ENCODE measurements at regions not wholly inside any gene's neighbourhood (a gene's known extent, or its start where the extent isn't known, plus 50 kb on each side); places are given as distances from the start of the nearest gene placed in this dataset.

GRCh38 chr12:125284087-125284486 lies 218.9 kb downstream of the AACS start:
- H3K4me3 ChIP-seq (ENCODE audit: low read length in 2 of 2): no peak overlapping the region

GRCh38 chr12:125284945-125285685 lies 219.9 kb downstream of the AACS start:
- H3K4me3 ChIP-seq (ENCODE audit: low read length in 2 of 2): no peak overlapping the region
- no peaks in the 10 kb centered on the region for H3K36me3 ChIP-seq (ENCODE audit: control insufficient read depth in 2 of 2, insufficient read depth in 2 of 2, low read length in 2 of 2)
- H3K4me1 ChIP-seq (ENCODE audit: control insufficient read depth in 2 of 2, insufficient read depth in 2 of 2, low read length in 2 of 2): no peaks in the 10 kb centered on the region
- H3K9ac ChIP-seq (ENCODE audit: low read depth in 1 of 2, low read length in 2 of 2): no peak overlapping the region
- H3K27ac ChIP-seq (ENCODE audit: low read depth in 2 of 2, low read length in 2 of 2): no peak overlapping the region
- no peaks in the 10 kb centered on the region for H3K27me3 ChIP-seq (ENCODE audit: control insufficient read depth in 2 of 2, insufficient read depth in 2 of 2, low read length in 2 of 2)
- H3K9me3 ChIP-seq (ENCODE audit: control insufficient read depth in 2 of 2, low read length in 2 of 2): no peaks in the 10 kb centered on the region

More at GRCh38 chr12:125284087-125284486, 218.9 kb downstream of the AACS start:
- H3K9ac ChIP-seq (ENCODE audit: low read depth in 1 of 2, low read length in 2 of 2): no peak overlapping the region
- H3K36me3 ChIP-seq (ENCODE audit: control insufficient read depth in 2 of 2, insufficient read depth in 2 of 2, low read length in 2 of 2): no peaks in the 10 kb centered on the region
- H3K27ac ChIP-seq (ENCODE audit: low read depth in 2 of 2, low read length in 2 of 2): no peak overlapping the region
- no peaks in the 10 kb centered on the region for H3K27me3 ChIP-seq (ENCODE audit: control insufficient read depth in 2 of 2, insufficient read depth in 2 of 2, low read length in 2 of 2)
- no peaks in the 10 kb centered on the region for H3K4me1 ChIP-seq (ENCODE audit: control insufficient read depth in 2 of 2, insufficient read depth in 2 of 2, low read length in 2 of 2)
- no peaks in the 10 kb centered on the region for H3K9me3 ChIP-seq (ENCODE audit: control insufficient read depth in 2 of 2, low read length in 2 of 2)

- no peaks in the 10 kb centered on the region for H3K36me3 ChIP-seq (ENCODE audit: control insufficient read depth in 2 of 2, insufficient read depth in 2 of 2, low read length in 2 of 2)
- no peaks in the 10 kb centered on the region for H3K27me3 ChIP-seq (ENCODE audit: control insufficient read depth in 2 of 2, insufficient read depth in 2 of 2, low read length in 2 of 2)
- H3K9me3 ChIP-seq (ENCODE audit: control insufficient read depth in 2 of 2, low read length in 2 of 2): no peaks in the 10 kb centered on the region
- no peaks in the 10 kb centered on the region for H3K4me1 ChIP-seq (ENCODE audit: control insufficient read depth in 2 of 2, insufficient read depth in 2 of 2, low read length in 2 of 2)
- no peak overlapping the region for H3K27ac ChIP-seq (ENCODE audit: low read depth in 2 of 2, low read length in 2 of 2)
- no peak overlapping the region for H3K9ac ChIP-seq (ENCODE audit: low read depth in 1 of 2, low read length in 2 of 2)
- no peak overlapping the region for H3K4me3 ChIP-seq (ENCODE audit: low read length in 2 of 2)
These were observed 220.9 kb downstream of the AACS start for GRCh38 chr12:125286005-125286727.

GRCh38 chr12:125287155-125287847 lies 222.1 kb downstream of the AACS start:
- no peaks in the 10 kb centered on the region for H3K4me1 ChIP-seq (ENCODE audit: control insufficient read depth in 2 of 2, insufficient read depth in 2 of 2, low read length in 2 of 2)
- no peaks in the 10 kb centered on the region for H3K36me3 ChIP-seq (ENCODE audit: control insufficient read depth in 2 of 2, insufficient read depth in 2 of 2, low read length in 2 of 2)
- no peaks in the 10 kb centered on the region for H3K27me3 ChIP-seq (ENCODE audit: control insufficient read depth in 2 of 2, insufficient read depth in 2 of 2, low read length in 2 of 2)
- no peak overlapping the region for H3K9ac ChIP-seq (ENCODE audit: low read depth in 1 of 2, low read length in 2 of 2)
- H3K4me3 ChIP-seq (ENCODE audit: low read length in 2 of 2): no peak overlapping the region
- H3K27ac ChIP-seq (ENCODE audit: low read depth in 2 of 2, low read length in 2 of 2): no peak overlapping the region
- no peaks in the 10 kb centered on the region for H3K9me3 ChIP-seq (ENCODE audit: control insufficient read depth in 2 of 2, low read length in 2 of 2)

GRCh38 chr12:125288931-125289928 lies 224.0 kb downstream of the AACS start:
- H3K9me3 ChIP-seq (ENCODE audit: control insufficient read depth in 2 of 2, low read length in 2 of 2): peaks cover 0 to 2% of the 10 kb centered on the region in 2 donors
- no peaks in the 10 kb centered on the region for H3K36me3 ChIP-seq (ENCODE audit: control insufficient read depth in 2 of 2, insufficient read depth in 2 of 2, low read length in 2 of 2)
- H3K27me3 ChIP-seq (ENCODE audit: control insufficient read depth in 2 of 2, insufficient read depth in 2 of 2, low read length in 2 of 2): no peaks in the 10 kb centered on the region
- H3K4me3 ChIP-seq (ENCODE audit: low read length in 2 of 2): no peak overlapping the region
- no peaks in the 10 kb centered on the region for H3K4me1 ChIP-seq (ENCODE audit: control insufficient read depth in 2 of 2, insufficient read depth in 2 of 2, low read length in 2 of 2)
- no peak overlapping the region for H3K27ac ChIP-seq (ENCODE audit: low read depth in 2 of 2, low read length in 2 of 2)
- no peak overlapping the region for H3K9ac ChIP-seq (ENCODE audit: low read depth in 1 of 2, low read length in 2 of 2)

GRCh38 chr12:125289970-125290369 lies 224.7 kb downstream of the AACS start:
- Histone ChIP-seq H3K36me3 (ENCODE audit: control insufficient read depth in 2 of 2, insufficient read depth in 2 of 2, low read length in 2 of 2) (no peaks in the 10 kb centered on the region), H3K27me3 (ENCODE audit: control insufficient read depth in 2 of 2, insufficient read depth in 2 of 2, low read length in 2 of 2) (no peaks in the 10 kb centered on the region), H3K9ac (ENCODE audit: low read depth in 1 of 2, low read length in 2 of 2) (no peak overlapping the region), H3K27ac (ENCODE audit: low read depth in 2 of 2, low read length in 2 of 2) (no peak overlapping the region), H3K9me3 (ENCODE audit: control insufficient read depth in 2 of 2, low read length in 2 of 2) (peaks cover 0 to 2% of the 10 kb centered on the region in 2 donors), H3K4me1 (ENCODE audit: control insufficient read depth in 2 of 2, insufficient read depth in 2 of 2, low read length in 2 of 2) (no peaks in the 10 kb centered on the region), H3K4me3 (ENCODE audit: low read length in 2 of 2) (no peak overlapping the region)

- H3K36me3 ChIP-seq (ENCODE audit: control insufficient read depth in 2 of 2, insufficient read depth in 2 of 2, low read length in 2 of 2): no peaks in the 10 kb centered on the region
- H3K27me3 ChIP-seq (ENCODE audit: control insufficient read depth in 2 of 2, insufficient read depth in 2 of 2, low read length in 2 of 2): no peaks in the 10 kb centered on the region
- no peaks in the 10 kb centered on the region for H3K4me1 ChIP-seq (ENCODE audit: control insufficient read depth in 2 of 2, insufficient read depth in 2 of 2, low read length in 2 of 2)
- peaks cover 0 to 2% of the 10 kb centered on the region in 2 donors for H3K9me3 ChIP-seq (ENCODE audit: control insufficient read depth in 2 of 2, low read length in 2 of 2)
- H3K27ac ChIP-seq (ENCODE audit: low read depth in 2 of 2, low read length in 2 of 2): no peak overlapping the region
- no peak overlapping the region for H3K4me3 ChIP-seq (ENCODE audit: low read length in 2 of 2)
- no peak overlapping the region for H3K9ac ChIP-seq (ENCODE audit: low read depth in 1 of 2, low read length in 2 of 2)
These were observed 227.5 kb downstream of the AACS start for GRCh38 chr12:125292700-125293099.

- no peaks in the 10 kb centered on the region for H3K4me1 ChIP-seq (ENCODE audit: control insufficient read depth in 2 of 2, insufficient read depth in 2 of 2, low read length in 2 of 2)
- peaks cover 0 to 2% of the 10 kb centered on the region in 2 donors for H3K9me3 ChIP-seq (ENCODE audit: control insufficient read depth in 2 of 2, low read length in 2 of 2)
- no peak overlapping the region for H3K27ac ChIP-seq (ENCODE audit: low read depth in 2 of 2, low read length in 2 of 2)
These were observed 230.3 kb downstream of the AACS start for GRCh38 chr12:125295550-125295949.

GRCh38 chr12:125296701-125297100 lies 231.5 kb downstream of the AACS start:
- no peaks in the 10 kb centered on the region for H3K27me3 ChIP-seq (ENCODE audit: control insufficient read depth in 2 of 2, insufficient read depth in 2 of 2, low read length in 2 of 2)
- H3K4me3 ChIP-seq (ENCODE audit: low read length in 2 of 2): no peak overlapping the region
- peaks cover 0 to 2% of the 10 kb centered on the region in 2 donors for H3K9me3 ChIP-seq (ENCODE audit: control insufficient read depth in 2 of 2, low read length in 2 of 2)
- H3K9ac ChIP-seq (ENCODE audit: low read depth in 1 of 2, low read length in 2 of 2): no peak overlapping the region
- no peaks in the 10 kb centered on the region for H3K36me3 ChIP-seq (ENCODE audit: control insufficient read depth in 2 of 2, insufficient read depth in 2 of 2, low read length in 2 of 2)
- H3K4me1 ChIP-seq (ENCODE audit: control insufficient read depth in 2 of 2, insufficient read depth in 2 of 2, low read length in 2 of 2): no peaks in the 10 kb centered on the region
- no peak overlapping the region for H3K27ac ChIP-seq (ENCODE audit: low read depth in 2 of 2, low read length in 2 of 2)

More at GRCh38 chr12:125295550-125295949, 230.3 kb downstream of the AACS start:
- no peak overlapping the region for H3K9ac ChIP-seq (ENCODE audit: low read depth in 1 of 2, low read length in 2 of 2)
- H3K4me3 ChIP-seq (ENCODE audit: low read length in 2 of 2): no peak overlapping the region
- H3K27me3 ChIP-seq (ENCODE audit: control insufficient read depth in 2 of 2, insufficient read depth in 2 of 2, low read length in 2 of 2): no peaks in the 10 kb centered on the region
- no peaks in the 10 kb centered on the region for H3K36me3 ChIP-seq (ENCODE audit: control insufficient read depth in 2 of 2, insufficient read depth in 2 of 2, low read length in 2 of 2)
